ENCODE measurements at regions not wholly inside any gene's neighbourhood (a gene's known extent, or its start where the extent isn't known, plus 50 kb on each side); places are given as distances from the start of the nearest gene placed in this dataset.

DNA sequence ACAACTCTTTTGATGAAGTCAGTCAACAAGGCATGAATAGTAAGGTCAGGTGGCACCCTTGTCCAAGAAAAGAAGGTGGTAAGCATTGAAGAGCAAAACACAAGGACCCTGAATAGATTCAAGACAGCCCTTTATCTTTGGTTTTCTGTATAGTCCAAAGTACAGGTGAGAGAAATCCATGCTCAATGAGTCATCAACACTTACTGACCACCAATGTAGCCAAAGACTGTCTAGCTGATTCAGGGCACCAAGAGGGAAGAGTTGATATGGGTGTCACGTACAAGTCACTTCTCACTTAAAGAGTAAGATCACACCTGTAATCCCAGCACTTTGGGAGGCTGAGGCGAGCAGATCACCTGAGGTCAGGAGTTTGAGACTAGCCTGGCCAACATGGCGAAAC, 528.3 kb downstream of the CD83 start:
- Histone ChIP-seq H3K27me3 (ENCODE audit: low read depth) (no peaks in the 10 kb centered on the region), H3K9me3 (replicated peaks) (no peaks in the 10 kb centered on the region), H3K4me3 (no peak overlapping the region), H3K27ac (replicated peaks) (no peak overlapping the region), H3K4me1 (peaks cover 5% of the 10 kb centered on the region), H3K36me3 (no peaks in the 10 kb centered on the region)
- TF ChIP-seq, protein P1, sequence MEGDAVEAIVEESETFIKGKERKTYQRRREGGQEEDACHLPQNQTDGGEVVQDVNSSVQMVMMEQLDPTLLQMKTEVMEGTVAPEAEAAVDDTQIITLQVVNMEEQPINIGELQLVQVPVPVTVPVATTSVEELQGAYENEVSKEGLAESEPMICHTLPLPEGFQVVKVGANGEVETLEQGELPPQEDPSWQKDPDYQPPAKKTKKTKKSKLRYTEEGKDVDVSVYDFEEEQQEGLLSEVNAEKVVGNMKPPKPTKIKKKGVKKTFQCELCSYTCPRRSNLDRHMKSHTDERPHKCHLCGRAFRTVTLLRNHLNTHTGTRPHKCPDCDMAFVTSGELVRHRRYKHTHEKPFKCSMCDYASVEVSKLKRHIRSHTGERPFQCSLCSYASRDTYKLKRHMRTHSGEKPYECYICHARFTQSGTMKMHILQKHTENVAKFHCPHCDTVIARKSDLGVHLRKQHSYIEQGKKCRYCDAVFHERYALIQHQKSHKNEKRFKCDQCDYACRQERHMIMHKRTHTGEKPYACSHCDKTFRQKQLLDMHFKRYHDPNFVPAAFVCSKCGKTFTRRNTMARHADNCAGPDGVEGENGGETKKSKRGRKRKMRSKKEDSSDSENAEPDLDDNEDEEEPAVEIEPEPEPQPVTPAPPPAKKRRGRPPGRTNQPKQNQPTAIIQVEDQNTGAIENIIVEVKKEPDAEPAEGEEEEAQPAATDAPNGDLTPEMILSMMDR (IDR thresholded peaks at IDR 0.05; ENCODE audit: borderline replicate concordance): no peak
- intact Hi-C loops (cut with micrococcal nuclease): no loop called here
- no peak for DNase-seq

GRCh38 chr6:14646371-14646770, 528.8 kb downstream of the CD83 start:
- intact Hi-C loops (cut with micrococcal nuclease): no loop called here
- Histone ChIP-seq H3K4me1 (no peaks in the 10 kb centered on the region), H3K9me3 (replicated peaks) (no peaks in the 10 kb centered on the region), H3K36me3 (no peaks in the 10 kb centered on the region), H3K27me3 (ENCODE audit: low read depth) (no peaks in the 10 kb centered on the region), H3K4me3 (no peak overlapping the region), H3K27ac (replicated peaks) (no peak overlapping the region)
- TF ChIP-seq, protein P1 (IDR thresholded peaks at IDR 0.05; ENCODE audit: borderline replicate concordance): no peak
- no peak for DNase-seq

DNA sequence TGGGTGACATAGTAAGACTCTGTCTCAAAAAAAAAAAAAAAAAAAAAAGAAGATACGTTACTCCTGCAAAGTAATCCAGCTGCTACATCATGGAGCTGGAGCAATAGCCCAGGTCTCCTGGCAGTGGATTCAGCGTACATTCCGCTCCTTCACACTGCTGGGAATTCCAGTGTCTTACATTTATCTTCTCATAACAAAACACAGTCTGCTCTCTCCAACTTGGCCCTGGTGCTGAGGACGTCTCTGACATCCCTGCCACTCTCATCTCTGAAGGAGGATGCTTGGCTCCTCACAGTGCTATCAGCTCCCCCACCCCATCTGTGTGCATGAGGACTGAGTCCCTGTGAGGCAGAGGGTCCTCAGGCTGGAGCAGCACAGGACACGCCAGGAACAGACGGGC, 529.8 kb downstream of the CD83 start:
- no peaks in the 10 kb centered on the region for H3K36me3 ChIP-seq
- H3K4me1 ChIP-seq: no peaks in the 10 kb centered on the region
- TF ChIP-seq, protein P1 (IDR thresholded peaks at IDR 0.05; ENCODE audit: borderline replicate concordance): no peak
- no peaks in the 10 kb centered on the region for H3K9me3 ChIP-seq (replicated peaks)
- intact Hi-C loops (cut with micrococcal nuclease): no loop called here
- no peak for DNase-seq
- H3K4me3 ChIP-seq: no peak overlapping the region
- H3K27ac ChIP-seq (replicated peaks): no peak overlapping the region
- H3K27me3 ChIP-seq (ENCODE audit: low read depth): no peaks in the 10 kb centered on the region

DNA sequence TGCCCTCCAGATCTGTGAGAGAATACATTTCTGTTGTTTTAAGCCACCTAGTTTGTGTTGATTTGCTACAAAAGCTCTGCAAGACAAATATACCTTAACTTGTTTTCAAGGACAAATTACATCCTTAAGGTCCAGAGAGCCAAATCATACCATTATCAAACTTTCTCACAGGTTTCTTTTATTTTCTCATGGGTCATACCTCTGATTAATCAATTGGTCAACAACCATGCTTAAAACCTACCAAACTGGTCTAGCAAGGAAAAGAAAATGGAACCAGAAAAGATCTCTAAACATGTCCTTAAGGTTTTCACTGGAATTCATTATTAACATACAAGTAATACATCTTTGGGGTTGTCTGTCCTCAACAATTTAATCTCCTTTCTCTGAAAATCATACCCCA, 535.0 kb downstream of the CD83 start:
- Histone ChIP-seq H3K4me1 (peaks cover 23% of the 10 kb centered on the region), H3K27me3 (ENCODE audit: low read depth) (no peaks in the 10 kb centered on the region), H3K27ac (replicated peaks) (no peak overlapping the region), H3K4me3 (no peak overlapping the region), H3K9me3 (replicated peaks) (no peaks in the 10 kb centered on the region), H3K36me3 (no peaks in the 10 kb centered on the region)
- TF ChIP-seq, protein P1 (IDR thresholded peaks at IDR 0.05; ENCODE audit: borderline replicate concordance): no peak
- no peak for DNase-seq
- intact Hi-C loops (cut with micrococcal nuclease): no loop called here

DNA sequence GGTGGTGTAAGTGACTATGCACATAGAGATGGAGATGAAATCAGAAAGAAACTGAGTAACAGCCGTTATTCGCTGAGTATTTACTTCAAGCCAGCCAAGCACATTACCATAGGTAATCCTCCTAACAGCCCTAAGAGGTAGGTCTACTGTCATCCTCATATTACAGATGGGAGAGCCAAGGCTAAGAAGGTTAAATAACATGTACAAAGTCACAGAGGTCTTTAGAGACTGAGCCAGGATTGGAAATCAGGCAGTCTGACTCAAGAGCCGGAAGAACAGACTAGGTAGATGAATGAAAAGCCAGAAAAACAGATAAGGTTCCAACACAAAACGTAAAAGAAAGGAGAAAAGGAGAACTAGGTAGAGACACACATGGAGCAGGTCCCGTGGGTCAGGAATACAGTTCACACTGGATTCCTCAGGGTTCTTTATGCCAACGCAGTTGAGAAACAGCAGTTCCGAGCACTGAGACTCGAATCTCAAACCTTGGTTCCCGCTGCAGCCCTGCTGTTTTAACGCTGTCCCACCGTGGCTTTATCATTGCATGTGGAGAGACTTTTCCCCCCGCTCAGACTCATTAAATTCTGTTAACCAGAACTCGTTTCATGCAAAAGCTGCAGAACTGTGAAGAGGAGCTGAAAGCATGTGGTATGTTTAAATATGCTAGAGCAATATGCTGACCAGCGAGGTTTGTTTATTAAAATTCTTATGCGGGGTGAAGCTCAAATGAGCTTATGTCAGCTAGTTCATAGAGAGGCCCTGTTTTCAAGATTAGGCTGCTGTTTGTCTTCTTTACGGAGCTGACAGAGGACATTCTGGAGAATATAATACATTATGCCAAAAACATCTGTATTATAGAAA, 537.9 kb downstream of the CD83 start:
- H3K9me3 ChIP-seq (replicated peaks): no peaks in the 10 kb centered on the region
- intact Hi-C loops (cut with micrococcal nuclease): no loop called here
- peaks cover 23% of the 10 kb centered on the region for H3K4me1 ChIP-seq
- H3K27ac ChIP-seq (replicated peaks): peak overlapping the region; percentile 47
- no peaks in the 10 kb centered on the region for H3K36me3 ChIP-seq
- TF ChIP-seq, protein P1 (IDR thresholded peaks at IDR 0.05; ENCODE audit: borderline replicate concordance): no peak
- DNase-seq: no peak
- H3K27me3 ChIP-seq (ENCODE audit: low read depth): no peaks in the 10 kb centered on the region
- peak overlapping the region; percentile 5 for H3K4me3 ChIP-seq
